OCI-LY3 (cell line): ENCODE measurements at regions not wholly inside any gene's neighbourhood (a gene's known extent, or its start where the extent isn't known, plus 50 kb on each side); places are given as distances from the start of the nearest gene placed in this dataset.

Experiments used
- H2AFZ ChIP-seq: fragments of 200-600, 300-600 bp; shearing (Covaris generic); 2 replicates; pipeline ENCODE4 v1.6.0; 2014; ENCODE audit warnings: antibody characterized with exemption, low read depth, low read length
- H3K27ac ChIP-seq: fragments of 200-600, 300-600 bp; sonication (generic); 2 replicates; pipeline ENCODE4 v1.5.1; 2014; ENCODE audit warnings: mild to moderate bottlenecking, low read length, moderate library complexity, mixed read lengths
- H3K27me3 ChIP-seq: fragments of 200-600, 300-600 bp; sonication (generic); 2 replicates; pipeline ENCODE4 v1.6.1; 2014; ENCODE audit warnings: low read depth, low read length, mixed read lengths
- H3K36me3 ChIP-seq: fragments of 200-600, 300-600 bp; sonication (generic); replicated peaks from 2 replicates; pipeline ENCODE3; 2014; ENCODE audit warnings: low read depth, low read length, mixed read lengths
- H3K4me1 ChIP-seq: fragments of 300-600, 200-600 bp; sonication (generic); 2 replicates; pipeline ENCODE4 v1.6.1; 2014; ENCODE audit warnings: low read length, mixed read lengths
- H3K4me2 ChIP-seq: fragments of 200-600, 300-600 bp; sonication (generic); 2 replicates; pipeline ENCODE4 v1.6.1; 2014; ENCODE audit warnings: low read length, mixed read lengths
- H3K4me3 ChIP-seq: fragments of 300-600, 200-600 bp; sonication (generic); 2 replicates; pipeline ENCODE4 v1.5.1; 2014; ENCODE audit warnings: antibody characterized with exemption, mild to moderate bottlenecking, low read length, moderate library complexity
- H3K79me2 ChIP-seq: fragments of 300-600, 200-600 bp; shearing (Covaris generic); 2 replicates; pipeline ENCODE4 v1.6.1; 2014; ENCODE audit warnings: mild to moderate bottlenecking, low read length, mixed read lengths
- H3K9ac ChIP-seq: fragments of 300-600, 200-600 bp; shearing (Covaris generic); 2 replicates; pipeline ENCODE4 v1.6.0; 2014; ENCODE audit warnings: mild to moderate bottlenecking, low read length, moderate library complexity
- H3K9me3 ChIP-seq: fragments of 200-600, 300-600 bp; shearing (Covaris generic); 2 replicates; pipeline ENCODE4 v1.6.1; 2014; ENCODE audit warnings: low read length, mixed read lengths; ENCODE audit not compliant: insufficient read depth
- H4K20me1 ChIP-seq: fragments of 200-600, 300-600 bp; sonication (generic); 2 replicates; pipeline ENCODE4 v1.6.1; 2016; ENCODE audit warnings: low read length, mixed read lengths; ENCODE audit not compliant: insufficient read depth
- CTCF ChIP-seq: fragments of 200-600, 300-600 bp; sonication (generic); IDR thresholded peaks from 2 replicates; pipeline ENCODE4 v1.5.1; 2014; ENCODE audit warnings: antibody characterized with exemption, low read length, low read depth
- EZH2phosphoT487 ChIP-seq: fragments of 200-600 bp; shearing (Covaris generic); IDR thresholded peaks from 2 replicates; pipeline ENCODE4 v1.6.1; 2018; ENCODE audit warnings: antibody characterized with exemption, mixed run types, low read depth

DNA sequence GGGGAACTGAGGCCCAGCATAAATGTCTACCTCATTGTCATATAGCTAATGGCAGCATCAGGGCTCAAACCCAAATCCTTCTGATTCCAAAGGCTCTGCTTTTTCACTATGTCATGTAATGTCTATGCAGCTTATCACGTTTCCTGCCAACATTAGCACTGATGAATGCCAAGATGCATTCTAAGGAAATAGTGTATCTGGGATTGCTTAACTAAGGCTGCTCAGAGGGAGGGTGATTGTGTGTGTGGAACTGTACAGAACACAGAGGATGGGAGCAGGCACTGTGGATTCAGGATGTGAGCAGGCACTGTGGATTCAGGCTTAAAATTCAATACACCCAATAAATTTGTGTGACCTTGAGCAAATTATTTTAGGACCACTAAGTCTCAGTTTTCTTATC is 456.4 kb upstream of the DEPDC1 start:
- no peaks in the 10 kb centered on the region for H3K36me3 ChIP-seq

DNA sequence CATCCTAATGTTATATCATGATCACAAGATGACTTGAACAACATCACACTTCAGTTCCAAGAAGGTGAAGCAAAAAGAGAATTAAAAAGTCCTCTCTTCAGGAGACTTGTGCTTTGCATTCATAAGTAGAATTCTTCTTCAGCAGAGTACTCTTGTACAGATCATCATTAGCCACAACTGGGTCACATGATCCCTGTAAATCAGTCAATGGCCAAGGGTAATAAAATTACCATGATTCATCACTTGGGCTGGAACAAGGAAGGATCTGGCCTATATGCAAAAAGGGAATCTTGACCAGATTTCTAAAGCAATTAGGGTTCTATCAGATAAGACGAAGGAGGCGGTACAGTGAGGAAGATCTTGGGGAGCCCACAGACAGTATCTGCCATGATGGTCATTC is 458.0 kb upstream of the DEPDC1 start:
- Histone ChIP-seq H3K36me3 (no peaks in the 10 kb centered on the region), H4K20me1 (no peaks in the 10 kb centered on the region), H3K27me3 (no peaks in the 10 kb centered on the region), H3K9me3 (no peaks in the 10 kb centered on the region), H3K4me1 (no peaks in the 10 kb centered on the region), H3K9ac (no peak overlapping the region), H2AFZ (no peak overlapping the region), H3K4me2 (no peak overlapping the region), H3K27ac (no peak overlapping the region), H3K4me3 (no peak overlapping the region), H3K79me2 (no peaks in the 10 kb centered on the region)
- TF ChIP-seq EZH2phosphoT487 (no peak), CTCF (no peak)

More for the DNA sequence above, 456.4 kb upstream of the DEPDC1 start:
- H4K20me1 ChIP-seq: no peaks in the 10 kb centered on the region
- no peak overlapping the region for H3K4me2 ChIP-seq
- no peaks in the 10 kb centered on the region for H3K27me3 ChIP-seq
- no peak overlapping the region for H2AFZ ChIP-seq
- TF ChIP-seq EZH2phosphoT487 (no peak), CTCF (no peak)
- no peak overlapping the region for H3K4me3 ChIP-seq
- H3K4me1 ChIP-seq: no peaks in the 10 kb centered on the region
- no peak overlapping the region for H3K27ac ChIP-seq
- H3K79me2 ChIP-seq: no peaks in the 10 kb centered on the region
- no peaks in the 10 kb centered on the region for H3K9me3 ChIP-seq
- no peak overlapping the region for H3K9ac ChIP-seq

DNA sequence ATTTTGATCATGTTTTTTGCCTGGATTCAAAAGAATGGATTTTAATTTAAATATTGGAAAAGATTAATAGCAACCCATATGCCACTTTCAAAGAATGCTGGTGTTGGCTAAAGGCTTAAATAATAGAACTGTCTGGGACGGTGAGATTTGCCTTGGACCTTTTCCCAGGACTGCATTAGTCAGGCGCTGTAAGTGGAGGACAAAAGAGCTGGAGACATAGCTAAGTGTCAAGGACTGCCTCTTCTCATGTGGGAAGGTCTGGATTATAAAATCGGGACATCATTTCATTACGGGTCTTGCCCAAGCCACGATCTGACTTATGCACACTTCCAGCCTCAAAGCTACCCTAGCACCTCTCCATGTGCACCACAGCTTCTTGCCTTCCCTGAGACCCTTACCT is 458.5 kb upstream of the DEPDC1 start:
- Histone ChIP-seq H3K79me2 (no peaks in the 10 kb centered on the region), H3K27ac (no peak overlapping the region), H3K4me3 (no peak overlapping the region), H3K27me3 (no peaks in the 10 kb centered on the region), H3K4me1 (no peaks in the 10 kb centered on the region), H3K4me2 (no peak overlapping the region), H3K9me3 (no peaks in the 10 kb centered on the region), H3K9ac (no peak overlapping the region), H3K36me3 (no peaks in the 10 kb centered on the region), H4K20me1 (no peaks in the 10 kb centered on the region), H2AFZ (no peak overlapping the region)
- TF ChIP-seq CTCF: no peak
- TF ChIP-seq EZH2phosphoT487: no peak

DNA sequence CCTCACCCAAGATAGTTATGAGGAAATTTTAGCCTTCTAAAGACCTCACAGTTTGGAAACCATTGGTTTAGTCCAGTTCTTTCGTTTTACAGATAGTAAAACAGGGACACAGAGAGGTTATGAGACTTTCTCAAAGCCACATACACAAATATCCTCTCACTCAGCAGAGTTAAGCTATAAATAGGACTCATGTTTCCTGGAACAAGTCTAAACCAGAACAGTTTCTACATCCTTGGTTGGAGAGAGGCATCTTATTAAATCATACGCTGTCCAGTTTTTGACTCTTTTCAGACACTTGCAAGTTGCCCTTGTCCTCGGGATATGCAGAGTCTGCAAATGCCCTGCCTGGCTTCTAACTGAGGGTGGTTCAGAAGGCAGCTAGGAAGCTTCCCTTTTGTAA is 462.1 kb upstream of the DEPDC1 start:
- no peaks in the 10 kb centered on the region for H3K4me1 ChIP-seq
- H3K27me3 ChIP-seq: no peaks in the 10 kb centered on the region
- no peaks in the 10 kb centered on the region for H3K79me2 ChIP-seq
- H3K4me2 ChIP-seq: no peak overlapping the region
- no peak overlapping the region for H3K4me3 ChIP-seq
- H3K27ac ChIP-seq: no peak overlapping the region
- H3K9me3 ChIP-seq: no peaks in the 10 kb centered on the region
- H2AFZ ChIP-seq: no peak overlapping the region
- TF ChIP-seq CTCF: no peak
- TF ChIP-seq EZH2phosphoT487: no peak
- H3K36me3 ChIP-seq: no peaks in the 10 kb centered on the region
- H3K9ac ChIP-seq: no peak overlapping the region
- H4K20me1 ChIP-seq: no peaks in the 10 kb centered on the region
